Gastrocnemius medialis (tissue), 4 donors: ENCODE measurements at regions not wholly inside any gene's neighbourhood (a gene's known extent, or its start where the extent isn't known, plus 50 kb on each side); places are given as distances from the start of the nearest gene placed in this dataset.

Source experiments
- CTCF ChIP-seq, 5 experiments: fragments of 450-650 bp in 3 of 5; fragments of 200-600 bp in 2 of 5; sonication (generic) in 2 of 5; IDR thresholded peaks in 4 of 5; conservative IDR thresholded peaks in 1 of 5; 1 replicate in 4 of 5; 2 replicates in 1 of 5; pipeline ENCODE4 v1.5.1; 2016 to 2019; ENCODE audit warnings: antibody characterized with exemption in 5 of 5, mild to moderate bottlenecking in 3 of 5, moderate library complexity in 3 of 5
- POLR2A ChIP-seq, 2 donors: fragments of 450-650 bp; IDR thresholded peaks; one replicate each; pipeline ENCODE4 v1.6.1; 2017; ENCODE audit warnings: antibody characterized with exemption in 2 of 2, mild to moderate bottlenecking in 2 of 2, moderate library complexity in 2 of 2

GRCh38 chr6:169934699-169935347, 183.4 kb downstream of the ERMARD start:
- TF ChIP-seq CTCF (IDR thresholded peaks at IDR 0.05 in 4 of 5, conservative IDR thresholded peaks at IDR 0.05 in 1 of 5) (no peak), POLR2A (IDR thresholded peaks at IDR 0.05) (no peak)
